ENCODE measurements at regions not wholly inside any gene's neighbourhood (a gene's known extent, or its start where the extent isn't known, plus 50 kb on each side); places are given as distances from the start of the nearest gene placed in this dataset.

DNA sequence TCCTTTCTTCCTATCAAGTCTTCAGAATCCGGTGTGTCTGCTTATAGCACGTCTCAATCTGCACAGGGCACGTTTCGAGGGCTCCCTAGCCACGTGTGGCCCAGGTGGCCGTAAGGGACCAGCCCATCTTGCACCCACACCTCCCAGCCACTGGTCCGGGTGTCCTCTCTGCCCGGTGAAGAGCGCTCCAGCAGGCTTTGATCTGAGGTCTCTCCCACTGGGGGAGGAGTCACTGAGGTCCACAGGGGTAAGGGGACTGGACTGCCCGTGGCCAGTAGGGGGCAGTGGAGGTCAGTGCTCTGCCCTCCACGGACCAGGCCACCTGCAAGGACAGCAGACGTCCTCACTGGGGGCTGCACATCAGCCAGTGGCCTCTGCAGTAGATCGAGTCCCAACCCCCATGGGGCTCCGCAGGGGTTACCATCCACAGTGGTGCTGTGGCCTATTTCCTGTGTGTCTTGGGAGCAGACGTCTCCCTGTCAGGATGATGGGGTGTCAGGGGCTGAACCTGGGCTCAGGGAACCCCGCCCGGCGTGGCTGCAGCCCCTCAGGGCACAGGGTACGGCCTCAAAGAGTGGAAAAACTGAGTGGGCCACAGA lies 204.1 kb upstream of the CIBAR2 start (continued):
- TF ChIP-seq, protein P1, sequence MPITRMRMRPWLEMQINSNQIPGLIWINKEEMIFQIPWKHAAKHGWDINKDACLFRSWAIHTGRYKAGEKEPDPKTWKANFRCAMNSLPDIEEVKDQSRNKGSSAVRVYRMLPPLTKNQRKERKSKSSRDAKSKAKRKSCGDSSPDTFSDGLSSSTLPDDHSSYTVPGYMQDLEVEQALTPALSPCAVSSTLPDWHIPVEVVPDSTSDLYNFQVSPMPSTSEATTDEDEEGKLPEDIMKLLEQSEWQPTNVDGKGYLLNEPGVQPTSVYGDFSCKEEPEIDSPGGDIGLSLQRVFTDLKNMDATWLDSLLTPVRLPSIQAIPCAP (CRISPR knock-in tag; IDR thresholded peaks at IDR 0.05; ENCODE audit: low read depth), result no peak
- no peak for TF ChIP-seq TGIF2 (CRISPR knock-in tag; IDR thresholded peaks at IDR 0.05)
- TF ChIP-seq KDM1A (CRISPR knock-in tag; IDR thresholded peaks at IDR 0.05), result no peak
- TF ChIP-seq NFKBIZ (CRISPR knock-in tag; IDR thresholded peaks at IDR 0.05), result no peak
- no peak for TF ChIP-seq ZNF557 (CRISPR knock-in tag; IDR thresholded peaks at IDR 0.05)
- TF ChIP-seq, protein P2, sequence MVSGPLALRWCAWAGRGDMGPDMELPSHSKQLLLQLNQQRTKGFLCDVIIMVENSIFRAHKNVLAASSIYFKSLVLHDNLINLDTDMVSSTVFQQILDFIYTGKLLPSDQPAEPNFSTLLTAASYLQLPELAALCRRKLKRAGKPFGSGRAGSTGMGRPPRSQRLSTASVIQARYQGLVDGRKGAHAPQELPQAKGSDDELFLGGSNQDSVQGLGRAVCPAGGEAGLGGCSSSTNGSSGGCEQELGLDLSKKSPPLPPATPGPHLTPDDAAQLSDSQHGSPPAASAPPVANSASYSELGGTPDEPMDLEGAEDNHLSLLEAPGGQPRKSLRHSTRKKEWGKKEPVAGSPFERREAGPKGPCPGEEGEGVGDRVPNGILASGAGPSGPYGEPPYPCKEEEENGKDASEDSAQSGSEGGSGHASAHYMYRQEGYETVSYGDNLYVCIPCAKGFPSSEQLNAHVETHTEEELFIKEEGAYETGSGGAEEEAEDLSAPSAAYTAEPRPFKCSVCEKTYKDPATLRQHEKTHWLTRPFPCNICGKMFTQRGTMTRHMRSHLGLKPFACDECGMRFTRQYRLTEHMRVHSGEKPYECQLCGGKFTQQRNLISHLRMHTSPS (CRISPR knock-in tag; IDR thresholded peaks at IDR 0.05; ENCODE audit: low read depth), result peak; percentile 62; the same call in 1 of the 2 replicates
- TF ChIP-seq ZNF3 (CRISPR knock-in tag; IDR thresholded peaks at IDR 0.05), result no peak
- TF ChIP-seq PCBP1 (IDR thresholded peaks at IDR 0.05; ENCODE audit: borderline replicate concordance, low read depth, low read length), result no peak
- TF ChIP-seq ZSCAN20 (CRISPR knock-in tag; IDR thresholded peaks at IDR 0.05; ENCODE audit: borderline replicate concordance), result no peak
- TF ChIP-seq RELA (CRISPR knock-in tag; IDR thresholded peaks at IDR 0.05), result no peak
- TF ChIP-seq, protein P3, sequence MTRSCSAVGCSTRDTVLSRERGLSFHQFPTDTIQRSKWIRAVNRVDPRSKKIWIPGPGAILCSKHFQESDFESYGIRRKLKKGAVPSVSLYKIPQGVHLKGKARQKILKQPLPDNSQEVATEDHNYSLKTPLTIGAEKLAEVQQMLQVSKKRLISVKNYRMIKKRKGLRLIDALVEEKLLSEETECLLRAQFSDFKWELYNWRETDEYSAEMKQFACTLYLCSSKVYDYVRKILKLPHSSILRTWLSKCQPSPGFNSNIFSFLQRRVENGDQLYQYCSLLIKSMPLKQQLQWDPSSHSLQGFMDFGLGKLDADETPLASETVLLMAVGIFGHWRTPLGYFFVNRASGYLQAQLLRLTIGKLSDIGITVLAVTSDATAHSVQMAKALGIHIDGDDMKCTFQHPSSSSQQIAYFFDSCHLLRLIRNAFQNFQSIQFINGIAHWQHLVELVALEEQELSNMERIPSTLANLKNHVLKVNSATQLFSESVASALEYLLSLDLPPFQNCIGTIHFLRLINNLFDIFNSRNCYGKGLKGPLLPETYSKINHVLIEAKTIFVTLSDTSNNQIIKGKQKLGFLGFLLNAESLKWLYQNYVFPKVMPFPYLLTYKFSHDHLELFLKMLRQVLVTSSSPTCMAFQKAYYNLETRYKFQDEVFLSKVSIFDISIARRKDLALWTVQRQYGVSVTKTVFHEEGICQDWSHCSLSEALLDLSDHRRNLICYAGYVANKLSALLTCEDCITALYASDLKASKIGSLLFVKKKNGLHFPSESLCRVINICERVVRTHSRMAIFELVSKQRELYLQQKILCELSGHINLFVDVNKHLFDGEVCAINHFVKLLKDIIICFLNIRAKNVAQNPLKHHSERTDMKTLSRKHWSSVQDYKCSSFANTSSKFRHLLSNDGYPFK (CRISPR knock-in tag; IDR thresholded peaks at IDR 0.05; ENCODE audit: borderline replicate concordance), result peak; percentile 51; the same call in 1 of the 2 replicates
- TF ChIP-seq, protein P4, sequence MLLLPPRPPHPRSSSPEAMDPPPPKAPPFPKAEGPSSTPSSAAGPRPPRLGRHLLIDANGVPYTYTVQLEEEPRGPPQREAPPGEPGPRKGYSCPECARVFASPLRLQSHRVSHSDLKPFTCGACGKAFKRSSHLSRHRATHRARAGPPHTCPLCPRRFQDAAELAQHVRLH (CRISPR knock-in tag; IDR thresholded peaks at IDR 0.05; ENCODE audit: borderline replicate concordance, low read depth), result 0 out of 2 replicates have a peak, but pooled peaks have one; percentile 37
- TF ChIP-seq ZBTB2 (CRISPR knock-in tag; IDR thresholded peaks at IDR 0.05; ENCODE audit: low read depth), result no peak
- TF ChIP-seq ZMAT5 (CRISPR knock-in tag; IDR thresholded peaks at IDR 0.05; ENCODE audit: borderline replicate concordance, low read depth), result no peak
- TF ChIP-seq MAZ (IDR thresholded peaks at IDR 0.05; ENCODE audit: borderline replicate concordance, low read depth, low read length), result peak; percentile 34; the same call in 1 of the 2 replicates
- peak; percentile 74; the same call in 1 of the 2 replicates for TF ChIP-seq MAZ (CRISPR knock-in tag; IDR thresholded peaks at IDR 0.05; ENCODE audit: low read depth)
- TF ChIP-seq ZNF747 (CRISPR knock-in tag; IDR thresholded peaks at IDR 0.05; ENCODE audit: borderline replicate concordance), result 0 out of 2 replicates have a peak, but pooled peaks have one; percentile 44
- no peak for TF ChIP-seq ZSCAN9 (CRISPR knock-in tag; IDR thresholded peaks at IDR 0.05; ENCODE audit: borderline replicate concordance)
- peak; percentile 42; the same call in 1 of the 2 replicates for TF ChIP-seq NR2F2 (IDR thresholded peaks at IDR 0.05; ENCODE audit: borderline replicate concordance, low read depth)
- TF ChIP-seq HINFP (CRISPR knock-in tag; IDR thresholded peaks at IDR 0.05; ENCODE audit: low read depth), result 0 out of 2 replicates have a peak, but pooled peaks have one; percentile 72
